KMS-11 (cell line): ENCODE measurements at regions not wholly inside any gene's neighbourhood (a gene's known extent, or its start where the extent isn't known, plus 50 kb on each side); places are given as distances from the start of the nearest gene placed in this dataset.

Experiments used
- H2AFZ ChIP-seq: fragments of 200-600 bp; sonication (generic); 2 replicates; pipeline ENCODE4 v1.6.1; 2016; ENCODE audit warnings: antibody characterized with exemption, mixed run types, low read depth
- H3K27ac ChIP-seq: fragments of 200-600 bp; sonication (generic); 2 replicates; pipeline ENCODE4 v1.6.1; 2016; ENCODE audit warnings: mild to moderate bottlenecking, mixed run types
- H3K27me3 ChIP-seq: fragments of 200-600 bp; sonication (generic); 2 replicates; pipeline ENCODE4 v1.6.1; 2017; ENCODE audit warnings: mild to moderate bottlenecking, low read depth, mixed run types, moderate library complexity; ENCODE audit not compliant: insufficient read depth
- H3K36me3 ChIP-seq: fragments of 200-600 bp; sonication (generic); 2 replicates; pipeline ENCODE4 v1.6.1; 2017; ENCODE audit warnings: mild to moderate bottlenecking, mixed run types; ENCODE audit not compliant: insufficient read depth
- H3K4me1 ChIP-seq: fragments of 200-600 bp; sonication (generic); 2 replicates; pipeline ENCODE4 v1.6.1; 2016; ENCODE audit warnings: mild to moderate bottlenecking, low read depth, mixed run types; ENCODE audit not compliant: poor library complexity, severe bottlenecking
- H3K4me2 ChIP-seq: fragments of 200-600 bp; sonication (generic); 2 replicates; pipeline ENCODE4 v1.7.0; 2016; ENCODE audit warnings: mild to moderate bottlenecking, mixed run types
- H3K4me3 ChIP-seq: fragments of 200-600 bp; sonication (generic); IDR thresholded peaks from 2 replicates; pipeline ENCODE4 v1.6.1; 2017; ENCODE audit warnings: low read depth, low read length, mixed read lengths; ENCODE audit not compliant: insufficient read depth
- H3K79me2 ChIP-seq: fragments of 200-600 bp; sonication (generic); 2 replicates; pipeline ENCODE4 v1.6.1; 2016; ENCODE audit warnings: low read depth, mixed run types; ENCODE audit not compliant: insufficient read depth
- H3K9ac ChIP-seq: fragments of 200-600 bp; sonication (generic); 2 replicates; pipeline ENCODE4 v1.6.1; 2016; ENCODE audit warnings: mild to moderate bottlenecking, mixed run types
- H4K20me1 ChIP-seq: fragments of 200-600 bp; sonication (generic); 2 replicates; pipeline ENCODE4 v1.6.1; 2016; ENCODE audit warnings: mild to moderate bottlenecking, mixed run types; ENCODE audit not compliant: insufficient read depth
- CTCF ChIP-seq: fragments of 200-600 bp; sonication (generic); conservative IDR thresholded peaks from 2 replicates; pipeline ENCODE4 v1.6.1; 2017; ENCODE audit warnings: low read depth, mild to moderate bottlenecking, antibody characterized with exemption, low read length, moderate library complexity, mixed read lengths

DNA sequence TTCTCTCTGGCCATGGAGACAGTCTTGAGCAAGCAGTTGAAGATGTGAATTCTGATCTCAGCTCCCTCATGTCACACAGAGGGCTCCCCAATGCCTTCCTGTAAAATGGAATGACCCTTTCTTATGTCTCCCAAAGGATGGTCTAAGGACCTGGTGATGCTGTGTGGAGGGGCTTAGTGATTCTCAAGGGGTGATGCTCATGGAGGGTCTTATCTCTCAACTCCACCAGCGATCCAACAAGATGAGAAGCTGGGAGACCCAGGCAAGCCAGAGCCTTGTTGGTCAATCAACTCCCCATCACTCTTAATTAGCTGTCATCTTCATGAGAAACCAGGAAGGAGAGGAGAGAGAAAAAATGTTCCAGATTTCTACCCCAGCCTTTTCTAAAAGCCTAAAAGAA, 78.0 kb upstream of the SORCS3 start:
- H4K20me1 ChIP-seq = no peaks in the 10 kb centered on the region
- no peaks in the 10 kb centered on the region for H3K36me3 ChIP-seq
- H3K79me2 ChIP-seq = no peaks in the 10 kb centered on the region
- H3K4me3 ChIP-seq = no peak overlapping the region
- no peak for TF ChIP-seq CTCF
- no peaks in the 10 kb centered on the region for H3K27me3 ChIP-seq
- H3K4me1 ChIP-seq = no peaks in the 10 kb centered on the region
- no peak overlapping the region for H2AFZ ChIP-seq
- H3K9ac ChIP-seq = no peak overlapping the region
- H3K27ac ChIP-seq = no peak overlapping the region
- no peak overlapping the region for H3K4me2 ChIP-seq

- Histone ChIP-seq H3K36me3 (no peaks in the 10 kb centered on the region), H4K20me1 (no peaks in the 10 kb centered on the region), H3K9ac (no peak overlapping the region), H3K4me3 (no peak overlapping the region), H3K27ac (no peak overlapping the region), H3K27me3 (no peaks in the 10 kb centered on the region), H2AFZ (no peak overlapping the region), H3K4me2 (no peak overlapping the region), H3K79me2 (no peaks in the 10 kb centered on the region), H3K4me1 (no peaks in the 10 kb centered on the region)
- no peak for TF ChIP-seq CTCF
Measured at GRCh38 chr10:104563548-104563947, 77.5 kb upstream of the SORCS3 start.

DNA sequence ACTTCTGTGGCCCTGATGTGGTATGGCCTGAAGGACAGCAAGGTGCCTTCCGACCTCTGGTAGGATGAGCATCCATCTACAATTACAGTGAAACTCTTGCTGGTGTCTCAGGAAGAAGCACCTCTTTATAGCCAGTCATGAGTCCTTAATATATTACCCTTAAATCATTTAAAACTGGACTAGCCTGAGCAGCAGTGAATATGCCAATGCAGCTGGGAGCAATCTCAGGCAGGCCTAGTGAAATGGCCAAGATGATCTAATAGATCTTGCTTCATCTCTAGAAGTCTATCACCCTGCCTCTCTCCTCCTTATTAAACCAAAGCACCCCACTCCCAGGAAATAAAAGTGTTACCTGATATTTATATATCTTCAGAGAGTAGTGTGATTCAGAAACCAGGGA, 66.7 kb upstream of the SORCS3 start:
- H3K4me2 ChIP-seq = no peak overlapping the region
- no peak overlapping the region for H2AFZ ChIP-seq
- no peak overlapping the region for H3K9ac ChIP-seq
- H4K20me1 ChIP-seq = no peaks in the 10 kb centered on the region
- no peak overlapping the region for H3K27ac ChIP-seq
- no peaks in the 10 kb centered on the region for H3K79me2 ChIP-seq
- no peaks in the 10 kb centered on the region for H3K27me3 ChIP-seq
- TF ChIP-seq CTCF = no peak
- H3K4me1 ChIP-seq = no peaks in the 10 kb centered on the region
- H3K4me3 ChIP-seq = no peak overlapping the region
- no peaks in the 10 kb centered on the region for H3K36me3 ChIP-seq

DNA sequence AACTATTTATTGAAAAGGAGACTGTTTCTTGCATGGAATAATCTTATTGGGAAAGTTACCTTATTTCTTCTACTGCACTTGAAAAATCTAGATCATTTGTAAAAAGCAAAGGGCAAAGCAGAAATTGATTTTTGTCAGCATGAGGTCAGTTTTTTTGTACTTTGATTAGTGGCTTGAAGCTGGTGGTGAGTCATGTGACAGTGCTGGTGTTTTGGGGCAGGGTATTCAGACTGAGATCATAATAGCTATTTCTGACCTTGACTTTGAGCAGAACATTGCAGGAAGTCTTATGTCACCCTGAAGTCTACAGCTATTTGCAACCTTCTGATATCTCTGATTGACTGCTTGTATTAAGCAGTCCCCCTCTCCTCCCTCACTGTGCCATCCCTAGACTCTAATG, 66.3 kb upstream of the SORCS3 start:
- Histone ChIP-seq H4K20me1 (no peaks in the 10 kb centered on the region), H3K9ac (no peak overlapping the region), H3K4me2 (no peak overlapping the region), H3K4me3 (no peak overlapping the region), H3K27me3 (no peaks in the 10 kb centered on the region), H3K36me3 (no peaks in the 10 kb centered on the region), H3K4me1 (no peaks in the 10 kb centered on the region), H2AFZ (no peak overlapping the region), H3K27ac (no peak overlapping the region), H3K79me2 (no peaks in the 10 kb centered on the region)
- TF ChIP-seq CTCF = no peak

- Histone ChIP-seq H3K4me1 (peaks cover 5% of the 10 kb centered on the region), H3K79me2 (no peaks in the 10 kb centered on the region), H3K9ac (no peak overlapping the region), H3K27ac (no peak overlapping the region), H4K20me1 (no peaks in the 10 kb centered on the region), H3K4me2 (no peak overlapping the region), H3K27me3 (no peaks in the 10 kb centered on the region), H3K4me3 (no peak overlapping the region), H2AFZ (no peak overlapping the region), H3K36me3 (no peaks in the 10 kb centered on the region)
- no peak for TF ChIP-seq CTCF
Measured at GRCh38 chr10:104576611-104577010, 64.5 kb upstream of the SORCS3 start.
